GM21367 (cell line): ENCODE measurements at regions not wholly inside any gene's neighbourhood (a gene's known extent, or its start where the extent isn't known, plus 50 kb on each side); places are given as distances from the start of the nearest gene placed in this dataset.
"Not testable (repeated sequence)": the region's sequence is repeated elsewhere in the genome, so short reads cannot be mapped to it uniquely, and the experiment has no call there.

Experiments used
- ATAC-seq: cut with Tn5 transposase; IDR thresholded peaks from one replicate; pipeline ENCODE4 v1.9.1; 2021; ENCODE audit not compliant: unreplicated experiment

GRCh38 chr12:60185060-60185459, 589.2 kb downstream of the SLC16A7 start:
- ATAC-seq: no peak

DNA sequence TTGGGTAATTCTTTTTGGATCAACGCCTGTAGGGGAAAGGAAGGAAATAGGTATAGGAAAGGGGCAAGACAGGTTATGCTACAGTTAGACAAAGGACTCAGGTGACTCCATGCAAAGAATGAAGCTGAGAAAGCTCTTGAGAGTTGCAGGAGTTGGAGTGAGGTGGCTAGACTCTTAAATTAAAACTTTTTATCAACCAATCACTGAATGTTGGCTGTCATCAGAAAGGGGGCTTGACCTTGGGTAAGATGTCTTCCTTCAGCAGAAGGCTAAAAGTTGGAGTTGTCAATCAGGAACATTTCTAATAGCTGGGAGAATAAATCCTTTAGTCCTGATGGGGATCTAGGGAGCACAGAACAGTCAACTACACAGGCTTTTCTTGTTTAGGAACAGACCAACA, 595.4 kb downstream of the SLC16A7 start:
- no peak for ATAC-seq

DNA sequence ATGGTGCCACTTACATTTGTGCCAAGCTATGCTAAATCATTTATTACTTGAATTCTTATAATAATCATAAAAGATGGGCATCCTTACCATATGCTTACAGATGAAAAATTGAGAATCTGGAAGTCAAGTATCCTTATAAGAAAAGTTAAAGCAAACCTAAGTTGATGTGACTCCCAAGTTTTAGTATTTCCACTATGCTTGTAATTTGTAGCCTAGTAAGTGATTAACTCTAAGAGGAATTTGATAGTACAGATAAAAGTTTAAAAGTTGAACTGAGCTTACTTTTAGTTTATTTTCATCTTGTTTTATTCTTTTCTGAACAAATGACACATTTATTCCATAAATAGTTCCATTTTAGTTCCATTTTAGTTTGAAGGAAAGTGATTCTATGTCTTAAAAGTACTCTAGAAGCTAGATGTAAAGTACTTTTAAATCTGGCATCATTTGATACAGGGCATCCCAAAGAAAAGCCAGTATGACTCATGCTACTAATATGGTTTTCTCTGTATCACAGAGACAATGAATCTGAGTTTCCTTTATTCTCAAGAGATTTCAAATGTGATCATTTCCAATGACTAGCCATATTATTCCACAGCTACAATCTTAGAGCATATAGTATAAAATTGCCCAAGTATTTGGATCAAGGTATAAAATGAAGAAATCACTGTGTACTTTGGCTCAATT, 596.0 kb downstream of the SLC16A7 start:
- no peak for ATAC-seq

DNA sequence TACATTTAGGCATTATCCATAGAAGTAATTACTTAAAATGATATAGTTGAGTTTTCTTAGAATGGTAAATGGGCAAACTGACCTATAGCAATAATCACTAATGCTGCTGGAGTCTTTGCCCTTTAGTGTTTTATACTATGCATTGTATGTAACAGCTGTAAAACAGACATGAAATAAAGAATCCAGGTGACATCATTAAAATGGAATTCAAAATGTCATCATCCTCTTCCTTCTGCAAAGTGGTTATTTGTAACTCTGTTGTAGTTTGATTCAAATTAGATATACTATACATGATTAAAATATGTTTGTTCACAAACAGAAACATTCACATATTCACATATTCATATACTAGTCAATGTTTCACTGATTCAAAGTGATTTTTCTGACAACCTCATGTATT, 598.8 kb downstream of the SLC16A7 start:
- no peak for ATAC-seq

DNA sequence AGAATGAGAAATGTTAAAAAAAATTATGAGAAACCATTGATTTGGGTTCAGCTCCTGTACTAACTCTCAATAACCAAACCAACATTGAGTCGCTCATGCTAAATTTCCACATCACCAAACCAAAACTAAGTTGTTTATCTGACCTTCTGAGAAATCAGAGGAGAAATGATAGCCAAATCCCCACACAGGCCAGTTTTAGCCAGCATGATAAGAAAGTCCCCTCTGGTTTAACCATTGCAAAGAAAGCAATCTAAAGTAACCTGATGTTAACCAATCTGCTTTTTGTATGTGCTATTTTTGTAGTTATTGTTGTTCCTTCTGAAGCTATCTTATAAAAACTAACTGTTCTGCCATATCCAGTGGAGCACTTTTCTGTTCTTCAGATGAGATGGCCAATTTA, 599.7 kb downstream of the SLC16A7 start:
- no peak for ATAC-seq

DNA sequence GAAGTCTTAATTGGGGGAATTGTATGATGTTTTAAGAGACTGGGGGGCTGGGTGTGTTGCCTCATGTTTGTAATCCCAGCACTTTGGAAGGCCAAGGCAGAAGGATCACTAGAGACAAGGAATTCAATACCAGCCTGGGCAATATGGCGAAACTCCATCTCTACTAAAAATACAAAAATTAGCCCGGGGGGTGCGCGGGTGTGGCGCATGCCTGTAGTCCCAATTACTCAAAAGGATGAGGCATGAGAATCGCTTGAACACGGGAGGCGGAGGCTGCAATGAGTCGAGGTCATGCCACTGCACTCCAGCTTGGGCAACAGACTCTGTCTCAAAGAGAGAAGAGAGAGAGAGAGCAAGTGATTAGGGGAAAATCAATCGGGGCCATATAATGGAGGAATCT, 600.5 kb downstream of the SLC16A7 start:
- ATAC-seq: no peak

DNA sequence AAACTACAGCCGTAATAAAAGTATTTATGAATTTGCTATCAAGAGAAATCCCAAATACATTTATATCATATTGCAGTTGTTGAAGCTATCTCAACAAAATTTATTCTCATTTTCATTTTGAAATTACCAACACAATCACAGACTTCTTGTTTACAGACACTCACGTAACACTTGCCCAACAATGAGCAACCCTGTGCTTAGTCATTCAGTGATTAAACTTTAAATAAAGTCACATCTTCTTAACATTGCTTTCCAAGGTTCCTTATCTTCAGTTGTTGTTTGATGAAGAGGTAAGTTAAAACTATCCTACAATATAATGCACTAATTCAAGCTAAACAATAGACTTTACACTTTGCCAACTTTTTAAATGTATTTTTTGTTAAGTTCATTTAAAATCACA, 601.8 kb downstream of the SLC16A7 start:
- ATAC-seq: no peak

- no peak for ATAC-seq
Measured at GRCh38 chr12:60201891-60202290, 606.1 kb downstream of the SLC16A7 start.

DNA sequence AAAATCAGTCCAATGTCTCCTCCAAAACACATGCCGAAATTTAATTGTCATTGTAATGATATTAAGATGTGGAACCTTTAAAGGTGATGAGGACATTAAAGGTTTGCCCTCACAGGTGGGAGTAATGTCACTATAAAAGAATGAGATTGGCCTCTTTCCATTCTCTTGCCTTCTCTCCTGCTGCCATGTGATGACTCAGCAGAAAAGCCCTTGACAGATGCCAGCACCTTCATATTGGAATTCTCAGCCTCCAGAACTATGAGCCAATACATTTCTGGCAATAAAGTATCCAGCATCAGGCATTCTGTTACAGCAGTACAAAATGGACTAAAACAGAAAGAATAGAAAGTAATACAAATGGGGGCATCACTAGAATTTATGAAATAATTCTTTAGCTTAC, 609.7 kb downstream of the SLC16A7 start:
- no peak for ATAC-seq

DNA sequence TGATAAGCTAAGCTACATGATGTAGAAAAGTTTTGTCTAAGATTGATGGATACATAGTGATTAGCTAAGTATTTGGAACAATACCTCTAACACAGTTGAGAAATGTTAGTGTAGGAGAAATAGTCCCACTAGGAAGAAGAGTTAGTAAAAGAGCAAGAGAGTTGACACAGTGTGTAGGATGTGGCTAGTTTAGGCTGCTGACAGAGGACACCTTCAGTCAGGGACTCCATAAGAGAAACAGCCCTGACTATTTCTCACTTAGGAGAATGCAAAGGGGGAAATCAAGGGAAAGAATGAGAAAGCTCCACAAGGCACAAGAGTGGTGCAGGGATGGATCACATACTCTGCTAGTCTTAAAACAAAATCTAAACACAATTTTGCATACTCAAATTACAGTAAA, 613.7 kb downstream of the SLC16A7 start:
- ATAC-seq: no peak

DNA sequence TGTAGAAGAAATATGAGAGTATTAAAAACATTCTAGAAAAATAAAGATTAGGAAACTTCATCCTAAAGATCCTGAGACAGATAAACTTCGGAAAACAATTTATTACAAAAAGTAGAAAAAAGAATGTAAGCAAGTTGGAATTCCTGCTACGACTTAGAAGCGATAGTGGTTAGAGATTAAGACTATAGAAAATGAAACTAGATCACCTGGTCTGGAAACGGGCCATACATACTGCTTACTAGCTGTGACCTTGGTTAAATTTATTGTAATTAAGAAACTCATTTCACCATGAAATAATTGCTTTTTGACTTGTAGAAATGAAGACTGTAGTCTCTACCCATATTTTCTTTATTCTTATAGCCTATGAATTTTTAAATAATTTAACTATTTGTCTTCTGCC, 614.1 kb downstream of the SLC16A7 start:
- no peak for ATAC-seq

GRCh38 chr12:60210756-60211155, 614.9 kb downstream of the SLC16A7 start:
- no peak for ATAC-seq

DNA sequence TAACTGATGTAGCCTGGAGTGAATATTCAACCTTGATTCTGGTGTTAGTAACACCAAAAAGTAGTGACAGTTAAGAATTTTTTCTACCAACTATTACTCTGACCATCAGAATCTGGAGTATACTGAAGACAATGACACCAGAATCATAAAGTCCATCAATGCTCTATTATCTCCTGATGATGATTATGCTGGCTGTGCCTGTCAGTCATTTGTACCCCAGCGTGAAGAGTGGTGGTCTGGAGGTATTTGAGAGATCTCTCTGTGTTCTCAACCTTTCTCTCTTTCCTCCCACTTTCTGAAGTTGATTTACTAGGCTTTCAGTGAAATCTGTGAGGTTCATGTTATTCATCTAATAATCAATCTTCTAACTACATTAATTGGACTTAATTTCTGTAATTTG, 615.4 kb downstream of the SLC16A7 start:
- ATAC-seq: no peak

GRCh38 chr12:60212159-60213000, 616.6 kb downstream of the SLC16A7 start:
- no peak for ATAC-seq

GRCh38 chr12:60213272-60213671, 617.4 kb downstream of the SLC16A7 start:
- ATAC-seq: not testable (repeated sequence)

- no peak for ATAC-seq
Measured at GRCh38 chr12:60216226-60216625, 620.4 kb downstream of the SLC16A7 start.

GRCh38 chr12:60223242-60223641, 627.4 kb downstream of the SLC16A7 start:
- ATAC-seq: no peak

GRCh38 chr12:60225216-60226000, 629.6 kb downstream of the SLC16A7 start:
- ATAC-seq: no peak

DNA sequence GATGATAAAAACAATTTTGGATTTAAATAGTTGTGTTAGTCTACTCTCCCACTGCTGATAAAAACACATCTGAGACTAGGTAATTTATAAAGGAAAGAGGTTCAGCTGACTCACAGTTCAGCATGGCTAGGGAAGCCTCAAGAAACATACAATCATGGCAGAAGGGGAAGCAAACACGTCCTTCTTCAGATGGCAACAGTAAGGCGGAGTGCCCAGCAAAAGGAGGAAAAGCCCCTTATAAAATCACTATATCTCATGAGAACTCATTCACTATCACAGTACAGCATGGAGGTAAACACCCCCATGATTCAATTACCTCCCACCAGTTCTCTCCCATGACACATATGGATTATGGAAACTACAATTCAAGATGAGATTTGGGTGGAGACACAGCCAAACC, 632.1 kb downstream of the SLC16A7 start:
- ATAC-seq: no peak

GRCh38 chr12:60230056-60230455, 634.2 kb downstream of the SLC16A7 start:
- no peak for ATAC-seq

DNA sequence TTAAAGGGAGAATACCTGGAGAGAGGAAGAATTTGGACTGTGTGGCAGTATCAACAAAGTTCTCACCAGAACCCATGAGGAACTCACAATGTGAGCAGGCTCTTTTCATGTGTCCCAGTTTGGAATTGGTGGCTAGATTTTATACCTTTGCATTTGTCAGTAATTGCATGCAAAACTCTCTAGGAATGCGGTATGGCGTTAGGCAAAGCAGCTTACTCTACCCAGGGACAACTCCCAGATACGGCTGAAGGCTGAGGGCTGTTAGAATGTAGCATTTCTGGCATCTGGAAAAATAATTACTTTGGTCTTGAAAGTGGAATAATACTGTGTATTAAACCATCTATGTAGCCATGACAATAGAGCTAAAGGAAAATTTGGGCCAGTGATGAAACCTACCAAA, 635.5 kb downstream of the SLC16A7 start:
- no peak for ATAC-seq
